HG03354 (cell line): ENCODE measurements at regions not wholly inside any gene's neighbourhood (a gene's known extent, or its start where the extent isn't known, plus 50 kb on each side); places are given as distances from the start of the nearest gene placed in this dataset.

Source experiments
- ATAC-seq: cut with Tn5 transposase; IDR thresholded peaks from one replicate; pipeline ENCODE4 v1.9.1; 2021; ENCODE audit warnings: mild to moderate bottlenecking; ENCODE audit not compliant: unreplicated experiment, poor library complexity, severe bottlenecking

DNA sequence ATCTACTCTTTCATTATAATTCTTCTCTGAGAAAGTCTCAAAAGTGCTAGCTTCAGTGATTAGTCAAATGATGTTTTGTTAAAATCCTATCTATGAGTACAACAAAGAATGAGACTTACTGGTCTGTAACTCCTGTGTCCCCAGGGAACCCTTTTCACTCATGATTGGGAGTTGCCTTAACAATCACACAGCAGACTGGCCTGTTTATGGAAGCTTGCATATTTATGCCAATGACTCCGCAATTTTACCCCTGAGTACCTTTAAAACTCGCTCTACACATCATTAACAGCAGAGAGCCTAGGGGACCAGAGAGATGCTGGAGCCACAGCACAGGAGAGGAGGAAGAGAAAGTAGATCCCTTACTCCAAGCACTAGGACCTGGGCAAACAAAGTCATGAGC lies 628.1 kb downstream of the IGSF11 start:
- ATAC-seq: no peak

DNA sequence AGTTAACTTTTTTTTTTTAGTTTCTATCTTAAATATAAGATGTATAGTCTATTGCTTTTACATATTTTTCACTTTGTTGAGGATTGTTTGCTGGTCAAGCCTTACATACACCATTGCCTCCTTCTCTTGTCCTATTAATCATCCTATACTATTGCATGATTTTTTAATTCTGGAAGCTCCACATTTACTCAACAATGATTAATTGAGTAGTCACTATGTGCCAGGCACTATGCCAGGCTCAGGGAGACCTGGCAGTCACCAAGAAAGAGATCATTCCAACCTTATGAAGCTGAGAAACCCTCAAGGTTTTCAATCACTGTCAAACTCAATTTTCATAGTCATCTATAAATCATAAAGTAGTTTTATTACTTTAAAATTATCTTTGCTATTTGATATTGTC lies 626.2 kb downstream of the IGSF11 start:
- ATAC-seq: no peak

GRCh38 chr3:118412503-118412902 lies 622.1 kb downstream of the IGSF11 start:
- peak; percentile 59 for ATAC-seq

DNA sequence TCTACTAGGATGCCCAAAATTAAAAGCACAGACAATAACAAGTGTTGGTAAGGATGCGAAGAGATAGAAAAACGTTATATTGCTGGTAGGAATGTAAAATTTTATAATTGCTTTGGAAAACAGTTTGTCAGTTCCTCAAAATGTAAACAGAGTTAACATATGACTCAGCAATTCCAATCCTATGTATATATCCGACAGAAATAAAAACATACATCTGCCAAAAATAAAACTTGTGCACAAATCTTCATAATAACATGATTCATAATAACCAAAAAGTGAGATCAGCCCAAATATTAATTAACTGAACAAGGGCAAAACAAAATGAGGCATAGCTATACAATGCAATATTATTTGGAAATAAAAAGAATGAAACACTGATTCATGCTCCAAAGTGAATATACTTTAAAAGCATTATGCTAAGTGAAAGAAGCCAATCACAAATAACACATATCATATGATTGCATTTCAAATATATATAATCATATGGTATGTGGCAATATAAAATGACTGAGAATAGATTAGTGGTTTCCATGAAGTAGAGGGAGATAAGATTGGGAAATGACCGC lies 609.3 kb downstream of the IGSF11 start:
- ATAC-seq: no peak

GRCh38 chr3:118433825-118434224 lies 600.8 kb downstream of the IGSF11 start:
- no peak for ATAC-seq

DNA sequence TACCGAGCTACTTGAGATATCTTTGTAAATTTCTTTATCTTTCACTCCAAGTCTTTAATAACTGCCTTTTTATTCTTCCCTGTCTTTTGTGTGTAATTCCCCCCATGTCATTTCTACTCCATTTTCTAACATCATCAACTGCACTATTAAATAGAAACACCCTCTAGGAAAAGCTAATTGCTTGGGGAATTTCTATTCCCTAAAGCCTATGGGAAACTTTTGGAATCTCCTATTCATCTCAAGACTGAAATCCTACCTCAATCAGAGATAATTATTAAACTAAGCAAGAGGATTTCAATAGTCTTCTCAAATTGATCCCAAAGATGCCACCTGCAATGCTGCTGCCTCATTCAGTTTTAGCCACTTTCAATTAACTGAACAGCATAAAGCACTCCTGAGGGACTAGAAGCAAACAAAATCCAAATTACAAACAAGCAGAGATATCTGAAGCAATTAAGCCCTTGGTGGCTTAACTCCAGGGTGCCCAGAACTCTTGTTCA lies 598.7 kb downstream of the IGSF11 start:
- ATAC-seq: no peak

GRCh38 chr3:118436697-118437262 lies 597.9 kb downstream of the IGSF11 start:
- ATAC-seq: no peak

DNA sequence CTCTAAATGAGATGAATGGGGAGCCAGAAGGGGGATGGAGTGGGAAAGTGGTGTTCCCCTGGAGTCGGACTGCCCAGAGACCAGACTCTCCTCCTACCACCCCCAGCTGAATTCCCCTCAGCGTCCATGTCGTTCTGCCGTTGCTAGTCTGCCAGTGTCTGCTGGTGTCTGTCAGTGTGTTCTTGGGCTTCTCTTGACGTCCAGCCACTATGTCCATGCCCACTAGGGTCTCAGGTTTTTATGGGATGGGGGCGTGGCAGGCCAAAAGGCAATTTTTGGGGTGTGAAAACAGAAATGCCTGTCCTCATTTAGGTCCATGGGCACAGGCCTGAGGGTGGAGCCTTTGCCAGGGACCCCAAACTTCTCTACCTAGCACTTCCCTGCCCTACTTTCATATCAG lies 589.6 kb downstream of the IGSF11 start:
- no peak for ATAC-seq

DNA sequence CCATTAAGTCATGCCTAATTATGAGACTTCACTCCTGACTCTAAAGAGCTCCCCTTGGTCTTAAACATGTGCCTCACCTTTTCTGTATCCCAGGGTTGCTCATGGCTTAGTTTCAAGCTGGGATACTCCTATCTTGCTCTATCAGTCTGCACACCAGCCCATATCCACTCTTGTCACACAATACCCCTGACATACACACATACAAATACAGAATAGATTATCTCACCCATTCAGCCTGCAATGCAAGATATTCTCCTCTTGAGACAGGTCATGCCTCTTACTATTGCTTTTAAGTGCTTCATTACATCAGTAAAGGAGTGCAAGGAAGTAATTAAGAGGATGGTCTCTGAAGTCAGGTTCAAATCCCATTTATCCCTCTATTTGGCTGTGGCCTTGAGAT lies 587.3 kb downstream of the IGSF11 start:
- no peak for ATAC-seq

DNA sequence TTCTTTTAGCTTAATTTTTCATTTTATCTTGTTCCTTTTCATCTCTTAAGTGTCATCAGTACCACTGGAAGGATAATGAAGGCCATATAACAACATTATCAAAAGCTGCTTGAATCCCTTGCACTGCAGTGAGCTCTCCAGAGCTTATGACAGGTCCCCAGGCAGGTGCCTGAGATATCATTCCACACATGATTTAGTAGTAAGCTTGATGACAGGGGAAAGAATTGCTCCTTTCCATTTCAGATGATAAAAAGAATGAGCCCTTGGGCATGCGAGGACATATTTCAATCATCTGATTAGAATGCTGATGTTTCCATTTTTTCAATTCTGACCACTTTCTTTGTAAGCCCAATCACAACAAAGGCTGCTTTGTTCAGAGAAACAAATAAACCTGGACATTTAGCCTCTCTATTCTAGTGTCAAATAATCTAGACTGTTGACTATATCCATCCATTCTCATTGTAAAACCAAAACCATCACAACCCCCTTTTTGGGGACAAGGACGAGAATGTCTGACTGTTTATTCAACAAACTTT lies 567.8 kb downstream of the IGSF11 start:
- ATAC-seq: no peak

DNA sequence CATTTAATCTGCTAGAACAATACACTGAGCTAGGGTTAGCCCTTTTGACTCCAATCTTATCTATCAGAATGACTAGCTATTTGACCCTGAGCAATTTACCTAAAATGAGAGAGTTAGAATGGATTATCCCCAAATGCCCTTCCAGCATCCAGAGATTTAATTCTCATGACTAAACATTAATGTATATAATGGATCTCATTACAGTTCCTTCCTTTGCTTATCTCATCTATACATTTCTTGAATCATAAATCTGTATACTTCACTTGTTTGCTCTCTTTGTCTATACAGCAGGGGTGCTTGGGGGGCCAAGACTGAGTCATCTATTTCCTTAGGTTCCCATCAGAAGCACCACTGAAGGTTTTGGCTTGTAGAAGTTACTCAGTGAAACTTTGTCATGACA lies 565.8 kb downstream of the IGSF11 start:
- no peak for ATAC-seq

DNA sequence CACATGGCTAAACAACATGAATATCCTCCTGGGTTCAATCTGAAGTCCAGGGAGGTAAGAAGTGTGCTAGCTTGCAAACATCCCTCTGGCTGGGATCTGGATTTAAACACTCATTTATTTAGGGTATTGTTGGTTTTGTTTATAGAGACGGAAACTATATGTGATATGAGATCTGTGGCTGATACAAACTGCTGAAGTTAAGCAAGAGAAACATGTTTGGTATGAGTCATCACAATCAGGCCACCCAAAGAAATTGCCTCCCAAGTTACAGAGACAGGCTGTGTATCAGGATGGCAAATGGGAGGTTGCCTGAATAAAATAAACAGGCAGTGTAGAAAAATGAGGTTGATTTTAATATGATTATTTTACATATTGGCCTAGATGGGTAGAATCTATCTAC lies 562.1 kb downstream of the IGSF11 start:
- no peak for ATAC-seq

GRCh38 chr3:118473343-118473742 lies 561.3 kb downstream of the IGSF11 start:
- ATAC-seq: no peak

DNA sequence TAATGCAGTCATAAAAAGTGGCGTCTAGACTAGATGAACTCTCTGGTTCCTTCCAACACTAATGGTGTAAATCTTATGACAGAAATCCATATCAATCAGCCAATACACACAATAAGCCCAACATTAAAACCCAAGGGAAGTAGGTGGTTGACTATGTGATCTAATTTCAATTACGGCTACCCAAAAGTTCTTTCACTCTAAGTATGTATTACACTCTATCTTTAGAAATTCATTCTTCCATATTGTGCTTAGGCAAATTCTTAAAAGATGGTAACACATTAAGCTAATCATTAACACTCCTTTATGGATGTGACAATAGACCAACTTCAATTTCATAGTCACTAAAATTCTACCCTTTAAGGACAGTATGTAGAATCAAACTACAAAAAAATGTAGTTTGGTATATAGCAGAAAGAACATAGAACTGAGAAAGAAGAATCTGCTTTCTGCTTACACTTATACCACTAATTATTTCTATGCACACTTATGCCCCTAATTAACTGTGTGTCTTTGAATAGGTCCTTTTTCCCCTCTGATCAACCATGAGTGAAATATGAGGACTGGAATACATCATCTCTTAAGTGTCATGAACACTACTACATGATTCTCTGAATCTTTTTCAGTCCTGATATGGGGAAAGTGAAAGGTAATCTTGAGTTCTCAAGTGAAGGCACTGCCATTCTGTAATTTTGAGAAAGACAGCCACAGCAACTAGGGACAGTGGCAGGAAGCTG lies 557.6 kb downstream of the IGSF11 start:
- no peak for ATAC-seq

DNA sequence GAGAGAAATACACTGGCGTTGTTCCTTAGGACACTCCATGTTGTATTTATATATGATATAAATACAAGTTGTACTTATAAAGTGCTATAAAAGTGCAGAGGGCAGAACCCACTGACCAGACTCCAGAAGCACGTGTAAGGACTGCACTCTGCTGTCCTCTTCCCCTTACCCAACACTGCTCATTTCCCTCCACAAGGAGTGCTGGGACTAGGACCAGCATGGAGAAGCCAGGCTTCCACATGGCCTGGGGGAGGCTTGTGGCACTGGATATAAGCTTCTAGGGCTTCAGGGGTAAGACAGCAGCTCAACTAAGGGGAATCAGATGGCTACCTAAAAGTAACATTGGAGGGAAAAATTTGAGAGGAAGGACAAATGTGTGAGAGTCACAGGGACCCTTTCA lies 556.9 kb downstream of the IGSF11 start:
- ATAC-seq: no peak

DNA sequence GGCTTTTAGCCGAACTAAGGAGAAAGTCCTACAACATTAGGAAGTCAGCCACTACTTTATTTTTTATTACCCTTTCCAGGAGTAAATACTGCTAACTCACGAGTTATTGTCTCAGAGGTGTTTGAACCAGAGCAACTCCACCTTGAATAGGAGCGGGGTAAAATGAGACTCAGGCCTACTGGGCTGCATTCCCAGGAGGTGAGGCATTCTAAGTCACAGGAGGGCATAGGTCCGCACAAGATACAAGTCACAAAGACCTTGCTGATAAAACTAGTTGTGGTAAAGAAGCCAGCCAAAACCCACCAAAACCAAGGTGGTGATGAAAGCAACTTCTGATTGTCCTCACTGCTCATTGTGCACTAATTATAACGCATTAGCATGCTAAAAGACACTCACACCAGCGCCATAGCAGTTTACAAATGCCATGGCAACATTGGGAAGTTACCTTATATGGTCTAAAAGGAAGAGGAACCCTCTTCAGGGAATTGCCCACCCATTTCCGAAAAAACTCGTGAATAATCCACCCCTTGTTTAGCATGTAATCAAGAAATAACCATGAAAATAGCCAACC lies 555.9 kb downstream of the IGSF11 start:
- no peak for ATAC-seq

DNA sequence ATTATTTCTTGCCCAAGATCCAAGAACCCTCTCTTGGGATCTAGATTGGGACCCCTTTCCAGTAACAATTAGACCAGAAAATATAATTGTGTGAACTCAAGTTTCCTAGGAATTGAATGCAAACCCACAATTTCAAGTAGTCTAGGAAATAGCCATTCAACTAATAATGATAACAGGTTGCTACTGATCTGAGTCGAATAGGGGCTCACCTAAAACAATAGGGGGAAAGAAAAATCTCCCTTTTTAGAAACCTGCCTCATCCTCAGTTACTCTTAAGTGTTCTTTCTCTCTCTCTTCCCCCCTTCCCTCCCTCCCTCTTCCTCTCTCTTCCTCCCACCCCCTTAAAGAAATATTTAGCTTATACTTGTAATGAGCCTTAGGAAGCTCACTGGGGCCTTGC lies 555.3 kb downstream of the IGSF11 start:
- ATAC-seq: no peak

DNA sequence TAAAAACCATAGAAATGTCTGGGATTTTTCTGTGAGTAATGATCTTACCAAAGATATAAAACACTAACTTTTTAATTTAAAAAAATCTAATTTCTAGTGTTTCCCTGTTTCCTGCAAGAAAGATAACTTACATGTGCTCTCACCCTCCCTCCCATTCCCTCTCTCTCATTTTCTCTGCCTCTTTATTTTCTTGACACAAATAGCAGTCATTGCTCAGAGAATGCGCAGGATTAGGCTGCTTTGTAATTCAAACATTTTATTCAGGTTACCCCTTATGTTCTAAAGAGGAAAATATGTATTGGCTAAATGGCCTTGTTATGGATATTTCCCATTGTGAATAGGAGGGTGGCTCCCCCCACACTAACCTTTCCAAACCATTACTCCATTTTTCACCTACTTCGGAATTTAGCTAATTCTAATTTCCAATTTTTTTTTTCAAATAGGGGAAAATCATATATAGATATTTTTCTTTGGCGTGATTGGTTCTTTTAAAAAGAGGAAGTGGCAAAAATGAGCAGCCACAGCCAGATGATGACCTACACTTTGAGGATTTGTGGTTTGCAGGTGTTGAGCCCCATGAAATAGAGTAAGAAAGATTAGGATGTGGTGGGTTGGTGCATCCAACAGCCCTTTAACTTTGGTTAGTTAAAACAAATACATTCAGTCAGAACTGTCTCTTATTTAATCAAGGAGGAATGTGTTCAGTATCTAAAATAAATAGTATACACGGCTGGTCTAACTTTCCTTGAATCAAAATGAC lies 554.4 kb downstream of the IGSF11 start:
- ATAC-seq: no peak

DNA sequence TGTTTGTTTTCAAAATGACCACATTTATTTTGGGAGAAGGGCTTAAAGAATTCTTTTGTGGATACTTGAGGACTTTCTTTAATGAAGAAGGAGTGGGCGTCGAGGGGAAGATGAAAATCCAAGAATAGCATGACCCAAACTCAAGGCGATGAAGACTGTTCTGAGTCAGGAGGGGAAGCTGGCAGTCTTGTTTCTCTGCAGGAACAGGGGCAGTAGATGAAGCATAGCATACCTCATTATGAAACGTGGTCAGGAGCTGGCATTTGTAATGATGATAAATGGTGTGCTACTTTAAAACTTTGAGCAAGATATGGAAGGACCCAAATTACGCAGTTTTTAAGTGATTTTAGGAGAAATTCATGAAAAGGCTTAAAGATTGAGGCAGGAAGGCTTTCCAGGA lies 549.0 kb downstream of the IGSF11 start:
- ATAC-seq: no peak

GRCh38 chr3:118487734-118488133 lies 546.9 kb downstream of the IGSF11 start:
- no peak for ATAC-seq
